GM18519 (cell line): ENCODE measurements at regions not wholly inside any gene's neighbourhood (a gene's known extent, or its start where the extent isn't known, plus 50 kb on each side); places are given as distances from the start of the nearest gene placed in this dataset.
A peak's percentile ranks its signal among the peaks of the same experiment; 100 is the strongest.
"Not testable (repeated sequence)": the region's sequence is repeated elsewhere in the genome, so short reads cannot be mapped to it uniquely, and the experiment has no call there.

ENCODE experiments used
- ATAC-seq: cut with Tn5 transposase; IDR thresholded peaks from one replicate; pipeline ENCODE4 v1.9.1; 2021; ENCODE audit warnings: mild to moderate bottlenecking, moderate library complexity; ENCODE audit not compliant: unreplicated experiment, low FRiP score

- ATAC-seq: no peak
Measured at GRCh38 chr5:143638654-143639053, 173.3 kb upstream of the HMHB1 start.

DNA sequence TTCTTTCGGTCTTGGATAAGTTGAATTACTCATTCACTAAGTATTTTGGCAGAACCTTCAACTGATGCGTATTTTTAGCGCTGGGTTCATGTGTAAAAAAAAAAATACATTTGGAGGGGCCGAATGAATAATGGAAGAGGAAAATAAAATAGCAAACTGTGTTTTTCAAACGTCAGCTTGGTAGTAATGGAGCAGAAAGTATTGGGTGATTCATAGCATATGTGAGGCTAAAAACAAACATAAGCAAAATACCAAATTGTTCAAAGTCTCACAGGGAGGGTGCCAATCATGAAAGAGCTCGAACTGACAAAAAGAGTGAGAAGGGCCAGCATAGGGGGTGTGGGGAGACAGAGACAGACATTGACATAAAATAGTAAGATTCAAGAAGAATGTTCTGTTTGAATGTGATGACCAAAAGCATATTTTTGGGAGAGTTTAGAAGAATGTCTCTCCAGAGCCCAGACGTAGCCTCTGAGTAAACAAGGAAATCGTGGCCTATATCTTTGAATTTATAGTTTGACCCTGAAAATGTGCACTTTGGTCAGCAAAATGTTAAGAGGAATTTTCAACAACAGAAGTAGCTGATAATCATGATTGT is 174.9 kb upstream of the HMHB1 start:
- no peak for ATAC-seq

DNA sequence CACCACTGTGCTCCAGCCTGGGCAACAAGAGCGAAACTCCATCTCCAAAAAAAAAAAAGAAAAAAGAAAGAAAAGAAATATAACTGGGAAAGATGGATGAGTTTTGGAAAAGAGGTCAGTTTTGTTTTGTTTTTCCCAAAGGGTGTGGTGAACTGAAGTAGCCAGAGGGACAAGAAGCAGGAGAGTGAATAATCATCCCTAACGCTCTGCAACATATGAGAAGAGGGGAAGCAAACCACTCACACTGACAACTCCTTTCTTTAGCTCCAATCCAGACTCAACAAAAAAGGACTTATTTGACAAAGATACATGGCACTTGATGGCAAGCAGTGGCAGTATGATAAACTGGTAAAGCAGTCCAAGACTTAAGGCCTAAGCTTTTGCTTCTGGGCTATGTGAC is 176.1 kb upstream of the HMHB1 start:
- ATAC-seq: no peak

- ATAC-seq: no peak
Measured at GRCh38 chr5:143635146-143635752, 176.7 kb upstream of the HMHB1 start.

GRCh38 chr5:143634689-143635088 is 177.3 kb upstream of the HMHB1 start:
- no peak for ATAC-seq

DNA sequence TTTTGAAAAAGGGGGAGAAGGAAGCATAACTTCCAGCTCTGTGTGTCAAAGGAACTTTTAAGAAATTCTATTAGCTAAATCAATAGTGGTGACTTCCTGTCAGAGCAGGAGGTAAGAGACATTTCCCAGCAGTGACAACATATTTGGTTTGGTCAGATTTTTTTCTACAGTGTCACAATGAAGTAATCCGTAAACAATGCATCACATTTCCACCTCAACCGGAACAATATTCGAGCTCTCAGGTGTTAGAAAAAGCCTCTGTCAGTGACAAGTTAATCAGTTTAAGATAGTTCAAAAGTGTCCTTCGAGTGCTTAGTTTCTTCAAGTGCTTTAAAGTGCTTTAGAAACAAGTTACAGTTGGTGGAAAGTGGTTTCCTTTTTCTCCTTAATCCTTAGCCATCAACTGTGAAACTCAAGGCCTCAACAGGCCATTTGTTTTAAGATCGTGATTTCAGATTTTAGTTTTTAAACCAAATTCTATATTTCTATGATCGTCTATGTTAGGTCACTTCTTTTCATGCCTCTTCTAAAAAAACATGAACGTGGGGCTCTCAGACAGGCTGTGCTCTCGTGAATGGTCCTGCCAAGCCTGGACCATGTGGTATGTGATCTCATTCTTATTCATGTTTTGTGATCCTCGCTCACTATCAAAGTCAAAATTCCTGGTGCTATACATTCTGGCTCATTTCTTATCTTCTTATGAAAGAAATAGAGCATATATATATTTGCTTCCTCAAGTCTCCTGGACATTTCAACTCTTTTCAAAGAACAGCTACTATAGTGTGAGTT is 181.9 kb upstream of the HMHB1 start:
- ATAC-seq: no peak

- not testable (repeated sequence) for ATAC-seq
Measured at GRCh38 chr5:143625048-143625447, 186.9 kb upstream of the HMHB1 start.

DNA sequence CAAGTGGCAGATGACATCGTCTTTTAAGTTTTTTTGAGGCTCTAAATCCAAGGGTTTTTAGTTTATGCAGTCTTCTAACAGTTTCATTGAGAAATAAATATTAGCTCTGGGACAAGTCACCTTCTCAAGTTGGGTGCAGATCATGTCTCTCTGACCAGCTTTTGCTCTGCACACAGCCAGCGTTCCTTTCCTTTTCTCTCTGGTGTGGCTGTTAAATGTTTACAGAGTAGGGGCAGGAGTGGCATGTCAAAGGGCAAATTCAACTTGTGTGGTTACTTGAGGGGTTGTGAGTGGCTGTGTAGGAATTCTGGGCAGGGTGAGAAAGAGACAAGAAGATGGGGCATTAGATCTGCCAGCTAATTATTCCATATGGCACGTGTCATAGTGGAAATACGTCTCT is 187.5 kb upstream of the HMHB1 start:
- no peak for ATAC-seq

DNA sequence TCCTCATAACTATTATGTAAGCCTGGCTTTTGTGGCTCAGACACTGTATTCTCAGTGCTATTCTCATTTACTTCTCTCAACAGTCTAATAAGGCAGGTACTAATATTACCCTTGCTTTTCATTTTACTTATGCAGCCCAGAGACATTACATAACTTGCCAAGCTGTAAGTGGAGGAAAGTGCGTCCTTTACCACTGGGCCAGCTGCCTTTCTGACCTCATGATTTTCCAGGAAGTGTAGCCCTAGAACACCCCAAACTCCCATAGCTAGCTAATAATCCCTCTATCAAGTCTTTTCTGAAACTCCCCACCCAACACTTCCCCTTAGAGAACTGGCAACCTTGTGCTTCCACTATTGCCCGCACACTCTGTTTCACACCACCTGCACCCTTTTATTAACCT is 192.9 kb upstream of the HMHB1 start:
- no peak for ATAC-seq

DNA sequence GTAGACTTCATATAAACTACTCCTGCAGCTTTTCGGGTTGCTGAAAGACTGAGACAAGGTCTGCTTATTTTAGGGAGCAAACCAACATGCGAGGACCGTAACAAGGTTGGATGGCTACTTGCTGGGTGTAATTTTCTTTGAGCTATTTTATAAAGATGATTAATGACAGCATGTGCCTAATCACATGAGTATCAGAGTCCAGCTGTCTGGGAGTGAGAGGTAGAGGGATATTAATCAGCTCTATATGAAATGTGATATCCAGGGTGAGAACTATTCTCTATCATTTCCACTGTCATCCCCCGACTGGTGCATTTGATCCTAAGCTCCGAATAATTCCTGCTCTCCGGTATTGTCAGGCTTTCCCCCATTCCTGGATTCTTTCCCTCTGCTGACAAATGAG is 193.8 kb upstream of the HMHB1 start:
- no peak for ATAC-seq

DNA sequence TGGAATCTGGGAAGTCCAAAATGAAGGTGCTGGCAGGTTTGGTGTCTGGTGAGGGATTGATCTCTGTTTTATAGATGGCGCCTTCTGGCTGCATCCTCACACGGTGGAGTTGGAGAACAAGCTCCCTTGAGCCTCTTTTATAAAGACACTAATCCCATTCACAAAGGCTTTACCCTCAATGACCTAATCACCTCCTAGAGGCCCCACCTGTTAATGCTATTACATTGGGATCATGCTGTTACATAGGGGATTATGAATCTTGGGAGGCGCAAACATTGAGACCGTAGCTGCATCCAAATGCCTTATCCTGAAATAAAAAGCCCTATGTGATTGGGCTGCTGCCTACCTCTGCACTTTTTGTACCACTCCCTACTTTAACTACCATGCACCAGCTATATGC is 197.1 kb upstream of the HMHB1 start:
- ATAC-seq: no peak

DNA sequence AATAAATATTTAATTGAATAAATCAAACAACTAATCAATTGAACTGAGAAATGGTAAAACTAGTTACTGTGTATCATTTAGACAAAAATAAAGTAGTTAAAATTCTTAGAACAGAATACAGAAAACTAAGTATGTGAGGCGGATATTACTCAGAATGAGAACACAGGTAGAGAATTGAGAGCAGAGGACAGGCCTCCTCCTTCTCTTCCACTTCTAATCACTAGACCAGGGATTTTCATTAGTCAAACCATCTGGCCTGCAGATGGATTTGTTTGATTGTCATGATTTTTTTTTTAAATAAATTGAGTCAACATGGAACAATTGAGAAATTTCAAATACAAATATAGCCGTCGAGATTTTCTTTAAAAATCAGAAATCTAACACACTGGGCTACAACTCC is 198.6 kb upstream of the HMHB1 start:
- ATAC-seq: no peak

GRCh38 chr5:143610946-143611345 is 201.0 kb upstream of the HMHB1 start:
- ATAC-seq: no peak

GRCh38 chr5:143606043-143606752 is 202.7 kb upstream of the NR3C1 start:
- ATAC-seq: peak; percentile 89

DNA sequence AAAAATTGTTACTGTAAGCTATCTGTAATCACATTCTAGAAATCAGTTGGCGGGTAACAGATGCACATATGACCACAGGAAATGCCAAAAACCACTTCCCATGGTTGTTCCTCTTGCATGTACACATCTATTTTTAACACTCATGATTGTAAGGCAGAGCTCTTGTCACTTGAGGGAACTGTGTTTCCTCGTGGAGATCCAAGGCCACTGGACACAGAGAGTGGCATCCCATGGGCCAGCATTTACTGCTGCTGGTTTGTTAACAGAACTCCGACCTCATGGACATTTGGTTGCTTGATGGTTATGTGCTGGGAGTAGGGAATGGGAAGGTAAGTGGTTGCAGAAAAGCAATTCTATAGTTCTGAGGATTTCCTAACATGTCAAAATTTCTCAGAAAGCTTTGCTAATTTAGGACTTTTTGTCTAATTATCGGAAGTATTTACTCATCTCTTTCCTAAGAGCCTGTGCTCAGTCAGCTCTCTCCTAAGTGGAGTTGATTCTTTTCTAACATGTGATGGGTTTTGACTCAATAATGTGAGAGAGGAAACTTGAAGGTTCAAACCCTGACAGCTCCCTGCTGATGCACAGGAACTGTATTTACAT is 202.0 kb upstream of the NR3C1 start:
- peak; percentile 41 for ATAC-seq

GRCh38 chr5:143601917-143602333 is 198.4 kb upstream of the NR3C1 start:
- ATAC-seq: no peak

GRCh38 chr5:143601357-143601756 is 197.9 kb upstream of the NR3C1 start:
- ATAC-seq: no peak

DNA sequence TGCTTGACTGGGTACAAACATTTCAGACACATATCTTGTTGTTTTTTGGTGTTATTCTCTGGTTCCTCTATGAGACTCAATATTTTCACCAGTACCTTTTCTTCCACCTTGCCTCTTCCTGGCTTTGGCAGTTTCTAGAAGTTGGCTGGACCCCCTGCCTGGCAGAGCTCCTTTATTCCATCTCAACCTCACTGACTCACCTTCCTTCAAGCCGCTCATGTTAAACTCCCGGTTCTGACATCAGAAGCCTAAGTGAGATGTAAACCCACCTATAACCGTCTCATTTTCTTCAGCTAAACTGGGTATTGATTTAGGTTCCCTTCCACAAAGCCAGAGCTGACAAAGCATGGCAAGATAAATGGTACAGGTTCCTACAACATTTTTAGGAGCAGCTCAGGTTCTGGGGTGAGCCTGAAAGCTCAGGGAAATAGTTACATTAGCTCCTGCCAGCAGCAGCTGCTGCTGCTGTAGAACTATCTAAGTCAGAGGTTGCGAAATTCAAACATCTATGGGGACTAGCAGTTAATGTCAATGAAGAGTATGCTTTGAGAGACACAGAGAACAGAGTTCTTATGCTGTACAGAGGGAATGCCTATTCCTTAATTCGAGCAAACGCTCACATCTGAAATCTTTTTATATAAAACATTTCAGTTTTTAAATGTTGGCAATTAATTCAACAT is 197.1 kb upstream of the NR3C1 start:
- ATAC-seq: no peak

DNA sequence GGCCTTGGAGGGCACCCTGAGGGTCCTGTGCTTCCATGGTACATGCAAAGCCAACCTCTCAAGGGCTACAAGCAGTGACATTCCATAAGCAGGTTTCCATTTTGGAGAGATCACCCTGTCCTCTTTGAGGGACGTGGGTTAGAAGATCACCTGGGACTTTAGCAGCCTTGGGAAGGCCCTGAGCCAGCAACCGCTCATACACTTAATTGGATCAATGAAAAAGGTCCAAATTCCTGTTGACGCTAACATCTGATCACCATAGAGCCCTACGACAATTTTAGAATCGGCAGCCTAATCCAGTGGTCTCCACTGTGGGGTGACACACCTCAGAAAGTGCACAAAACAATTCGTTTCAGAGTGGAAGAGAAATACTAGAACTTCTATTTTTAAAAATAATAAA is 196.0 kb upstream of the NR3C1 start:
- ATAC-seq: no peak

DNA sequence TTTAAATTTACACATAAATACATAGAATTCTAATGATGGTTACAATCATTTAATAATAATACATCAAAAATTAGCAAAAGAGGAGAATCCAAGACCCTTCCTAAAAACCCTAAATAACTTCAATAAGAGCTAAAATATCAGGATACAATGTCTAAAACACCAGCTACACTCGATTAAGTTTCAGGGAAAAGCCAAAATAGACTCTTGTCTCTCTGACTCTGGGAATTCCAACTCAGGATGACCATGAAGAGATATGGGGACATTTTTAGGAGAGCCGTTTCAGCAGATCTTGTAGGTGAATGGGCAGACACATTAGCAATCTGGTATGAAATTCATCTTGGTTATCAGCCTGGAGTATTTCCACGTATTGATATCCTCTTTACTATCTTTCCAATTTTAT is 193.3 kb upstream of the NR3C1 start:
- no peak for ATAC-seq
